ENCODE measurements at regions not wholly inside any gene's neighbourhood (a gene's known extent, or its start where the extent isn't known, plus 50 kb on each side); places are given as distances from the start of the nearest gene placed in this dataset.

DNA sequence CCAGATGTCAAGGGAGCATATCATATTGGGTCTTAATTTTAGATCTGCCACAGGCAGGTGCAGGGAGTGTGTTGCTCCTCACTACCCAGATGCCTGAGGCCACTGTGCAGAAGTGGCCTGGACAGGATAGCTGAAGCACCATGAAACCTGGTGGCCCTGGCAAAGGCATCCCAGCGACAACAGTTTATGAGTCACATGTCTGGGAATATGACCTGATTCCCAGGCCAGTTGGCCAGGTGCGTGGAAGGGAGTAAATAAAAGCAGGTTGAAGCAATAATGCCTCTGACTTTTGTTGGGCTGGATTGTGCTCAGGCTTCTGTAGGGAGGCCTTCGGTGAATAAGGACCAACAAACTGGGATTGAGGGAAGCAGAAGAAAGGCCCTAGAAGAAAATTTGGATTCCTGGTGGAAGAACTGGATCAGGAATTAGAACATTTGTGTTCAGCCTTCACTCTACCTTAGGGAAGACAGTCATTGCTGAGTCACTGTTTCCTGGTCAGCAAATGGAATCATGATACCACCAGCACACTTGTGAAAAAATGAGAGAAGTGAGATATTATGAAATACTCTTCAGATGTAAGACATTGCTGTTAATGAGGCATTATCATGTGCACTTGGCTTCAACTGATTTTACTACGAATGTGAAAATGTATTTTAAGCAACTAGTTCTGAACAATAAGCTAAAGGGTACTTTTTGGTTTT is 78.4 kb upstream of the ZNF516 start:
- TF ChIP-seq RELA (CRISPR knock-in tag; IDR thresholded peaks at IDR 0.05; ENCODE audit: borderline replicate concordance) = no peak
- TF ChIP-seq CREM (CRISPR knock-in tag; IDR thresholded peaks at IDR 0.05) = no peak
- TF ChIP-seq, protein P1, sequence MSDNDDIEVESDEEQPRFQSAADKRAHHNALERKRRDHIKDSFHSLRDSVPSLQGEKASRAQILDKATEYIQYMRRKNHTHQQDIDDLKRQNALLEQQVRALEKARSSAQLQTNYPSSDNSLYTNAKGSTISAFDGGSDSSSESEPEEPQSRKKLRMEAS (CRISPR knock-in tag; IDR thresholded peaks at IDR 0.05) = no peak
